ENCODE measurements at regions not wholly inside any gene's neighbourhood (a gene's known extent, or its start where the extent isn't known, plus 50 kb on each side); places are given as distances from the start of the nearest gene placed in this dataset.

DNA sequence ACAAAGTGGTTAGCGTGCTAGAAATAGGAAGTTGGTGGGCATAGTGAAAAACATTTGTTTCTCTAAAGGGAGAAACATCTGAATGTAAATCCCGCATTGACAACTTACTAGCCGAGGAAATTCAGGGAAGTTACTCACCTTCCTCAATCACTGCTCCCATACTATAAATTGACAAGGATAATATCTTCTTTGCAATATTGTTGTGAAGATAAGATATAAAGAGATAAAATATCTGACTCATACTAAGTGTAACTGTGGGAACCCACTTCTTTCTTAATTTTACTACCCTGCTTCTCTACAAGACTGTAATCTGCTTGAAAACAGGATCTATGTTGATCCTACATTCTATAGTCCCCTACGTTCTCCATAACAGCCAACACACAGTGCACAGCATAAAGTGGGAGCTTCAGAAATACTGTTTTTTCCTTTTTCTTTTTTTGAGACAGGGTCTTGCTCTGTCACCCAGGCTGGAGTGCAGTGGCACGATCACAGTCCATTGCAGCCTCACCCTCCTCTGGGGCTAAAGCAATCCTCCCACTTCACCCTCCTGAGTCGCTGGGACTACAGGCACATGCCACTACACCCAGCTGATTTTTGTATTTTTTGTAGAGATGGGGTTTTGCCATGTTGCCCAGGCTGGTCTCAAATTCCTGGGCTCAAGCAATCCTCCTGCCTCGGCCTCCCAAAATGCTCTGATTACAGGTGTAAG, 57.4 kb upstream of the C1orf21 start:
- no peak for FAIRE-seq

DNA sequence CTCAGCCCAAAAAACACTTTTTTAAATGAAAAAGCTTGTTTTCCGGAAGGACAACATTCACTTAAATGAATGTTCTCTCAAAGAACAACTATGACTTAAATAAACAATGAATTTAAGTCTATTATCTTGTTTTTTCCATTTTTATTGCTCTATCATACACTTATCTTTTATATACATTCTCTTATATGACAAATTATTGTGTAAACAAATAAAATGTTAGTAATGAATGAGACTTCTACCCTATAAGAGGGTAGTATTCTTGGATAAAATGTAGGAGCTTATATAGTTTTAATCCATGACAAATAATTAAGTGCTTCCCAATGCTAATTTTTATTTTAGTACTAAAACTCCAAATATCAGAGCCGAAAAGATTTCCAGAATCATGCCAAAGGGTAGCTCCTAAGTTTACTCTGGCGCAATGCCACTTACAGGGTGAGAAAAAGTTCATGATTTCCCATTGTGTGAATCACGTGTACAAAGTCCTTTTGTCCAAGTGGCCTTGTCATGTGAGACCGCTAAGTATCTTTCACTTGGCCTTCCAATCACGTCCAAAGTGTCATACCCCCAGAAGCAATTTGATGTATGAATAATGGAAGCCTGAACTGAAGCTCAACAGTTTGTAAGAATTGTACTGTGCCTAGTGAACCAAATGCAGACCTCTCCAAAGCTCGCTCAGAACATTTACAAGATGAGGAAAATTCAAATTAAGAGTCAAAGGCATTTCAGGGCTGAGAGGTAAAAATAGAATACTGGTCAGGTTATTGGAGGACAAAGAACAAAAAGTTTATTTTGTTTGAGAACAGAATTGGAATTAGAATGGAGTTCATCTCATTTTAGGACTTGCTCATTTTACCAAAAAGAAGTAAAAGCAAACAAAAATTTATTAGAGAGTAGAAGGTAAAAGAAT, 56.6 kb upstream of the C1orf21 start:
- FAIRE-seq, result no peak

DNA sequence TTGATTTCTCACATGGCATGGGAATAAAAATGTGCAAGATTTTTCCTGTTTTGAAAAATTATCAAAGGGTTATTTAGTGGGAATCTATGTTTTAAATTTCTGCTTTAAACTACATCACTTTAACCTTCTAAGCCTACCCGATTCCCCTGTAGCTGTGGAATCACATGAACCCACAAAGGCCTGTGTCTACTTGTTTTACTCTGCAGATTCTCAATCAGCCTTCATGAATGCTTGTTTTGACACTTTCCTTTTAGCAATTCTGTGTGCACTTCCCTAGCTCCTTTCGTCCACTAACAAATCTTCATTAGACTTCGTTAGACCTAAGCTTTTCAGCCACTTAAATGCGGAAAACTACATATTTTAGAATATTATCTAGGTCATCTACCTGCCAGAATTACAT, 56.0 kb upstream of the C1orf21 start:
- FAIRE-seq, result no peak
